Islet of Langerhans (tissue), 1 donor: ENCODE measurements at regions not wholly inside any gene's neighbourhood (a gene's known extent, or its start where the extent isn't known, plus 50 kb on each side); places are given as distances from the start of the nearest gene placed in this dataset.

ENCODE experiments used
- FAIRE-seq: peaks from one replicate; lab custom pipeline; 2011; peaks lifted over from hg19 to GRCh38; lab: Jason Lieb, UNC

DNA sequence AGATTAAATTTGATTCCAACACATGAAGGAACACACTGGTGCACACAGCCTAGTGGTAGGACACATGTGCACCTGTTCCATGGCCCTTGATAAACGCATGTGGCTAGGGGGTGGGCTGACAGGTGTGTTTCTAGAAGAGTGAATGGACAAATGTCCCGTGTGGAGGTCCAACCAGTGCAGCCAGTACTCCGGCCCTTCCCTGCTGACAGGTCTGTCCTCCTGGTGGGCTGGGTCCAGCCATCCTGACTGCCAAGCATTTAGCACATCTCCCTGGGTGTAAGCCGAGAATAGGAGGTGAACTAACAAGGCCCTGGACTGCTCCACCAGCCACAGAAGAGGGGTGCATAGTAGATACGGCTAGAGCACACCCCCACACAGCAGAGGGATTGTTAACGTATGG, 258.7 kb upstream of the RAB6C start:
- no peak for FAIRE-seq

DNA sequence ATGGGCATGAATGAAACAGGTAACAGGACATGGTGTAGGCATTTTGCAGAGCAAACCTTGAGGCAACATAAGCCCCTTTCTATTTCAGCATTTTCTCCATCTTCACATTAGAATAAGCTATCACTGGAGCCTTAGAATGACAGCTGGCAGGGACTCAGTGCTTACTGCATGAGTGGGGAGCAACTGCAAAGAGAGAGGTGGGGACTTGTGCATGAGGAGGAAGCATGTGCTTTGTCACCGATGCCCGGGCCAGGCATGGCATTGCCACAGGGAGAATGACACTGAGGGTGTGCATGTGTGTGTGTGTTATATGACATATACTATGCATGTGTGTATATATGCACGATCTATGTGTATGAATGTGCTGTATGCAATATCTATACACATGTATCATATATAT, 258.2 kb upstream of the RAB6C start:
- FAIRE-seq, result no peak

DNA sequence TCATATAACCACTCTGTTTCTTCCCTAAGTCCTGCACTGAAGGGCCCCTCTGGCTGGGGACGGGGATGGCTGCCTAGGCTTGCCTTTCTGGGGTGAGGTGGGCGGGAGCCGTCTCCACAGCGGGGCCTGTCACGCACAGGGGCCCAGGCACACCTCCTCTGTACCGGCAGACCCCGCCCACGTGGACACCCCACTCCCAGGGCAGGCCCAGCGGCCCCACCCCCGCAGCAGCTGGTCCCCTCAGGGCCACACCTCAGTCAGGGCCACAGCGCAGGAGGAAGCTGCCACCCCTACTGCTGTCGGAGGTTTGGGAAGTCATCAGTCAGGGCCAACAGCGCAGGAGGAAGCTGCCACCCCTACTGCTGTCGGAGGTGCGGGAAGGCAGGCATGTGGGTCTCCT, 257.6 kb upstream of the RAB6C start:
- FAIRE-seq, result no peak

DNA sequence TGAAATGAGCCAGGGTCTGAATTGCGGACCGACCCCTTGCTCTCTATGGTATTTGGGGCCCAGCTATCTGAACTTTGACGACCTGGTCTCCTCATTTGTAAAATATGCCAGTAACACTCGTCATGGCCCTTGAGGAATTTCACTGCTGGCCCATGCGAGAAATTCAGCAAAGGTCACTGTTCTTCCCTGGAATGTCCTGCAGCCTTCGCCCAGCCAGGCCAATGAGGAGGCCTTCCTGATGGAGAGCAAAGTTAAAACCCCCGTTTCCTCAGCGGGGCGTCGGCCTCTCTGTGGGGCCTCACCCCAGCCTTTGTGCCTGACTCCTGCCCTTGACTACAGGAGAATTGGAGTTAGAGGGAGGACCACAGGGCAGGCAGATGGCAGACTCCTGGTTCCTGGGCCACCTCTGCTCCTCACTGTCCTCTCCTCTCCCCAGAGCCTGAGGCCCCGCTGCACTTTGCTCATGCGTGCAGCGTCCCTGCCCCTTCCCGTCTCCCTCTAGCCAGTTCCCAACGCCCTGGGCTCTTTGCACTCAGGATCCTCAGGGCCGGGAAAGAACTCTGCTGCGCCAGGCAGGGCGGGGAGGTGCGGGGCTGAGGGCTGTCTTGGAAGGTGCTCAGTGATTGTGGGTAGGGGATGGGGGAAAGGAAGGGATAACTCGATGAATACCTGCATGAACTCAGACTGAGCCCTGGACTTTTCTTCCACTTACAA, 257.0 kb upstream of the RAB6C start:
- FAIRE-seq, result no peak

DNA sequence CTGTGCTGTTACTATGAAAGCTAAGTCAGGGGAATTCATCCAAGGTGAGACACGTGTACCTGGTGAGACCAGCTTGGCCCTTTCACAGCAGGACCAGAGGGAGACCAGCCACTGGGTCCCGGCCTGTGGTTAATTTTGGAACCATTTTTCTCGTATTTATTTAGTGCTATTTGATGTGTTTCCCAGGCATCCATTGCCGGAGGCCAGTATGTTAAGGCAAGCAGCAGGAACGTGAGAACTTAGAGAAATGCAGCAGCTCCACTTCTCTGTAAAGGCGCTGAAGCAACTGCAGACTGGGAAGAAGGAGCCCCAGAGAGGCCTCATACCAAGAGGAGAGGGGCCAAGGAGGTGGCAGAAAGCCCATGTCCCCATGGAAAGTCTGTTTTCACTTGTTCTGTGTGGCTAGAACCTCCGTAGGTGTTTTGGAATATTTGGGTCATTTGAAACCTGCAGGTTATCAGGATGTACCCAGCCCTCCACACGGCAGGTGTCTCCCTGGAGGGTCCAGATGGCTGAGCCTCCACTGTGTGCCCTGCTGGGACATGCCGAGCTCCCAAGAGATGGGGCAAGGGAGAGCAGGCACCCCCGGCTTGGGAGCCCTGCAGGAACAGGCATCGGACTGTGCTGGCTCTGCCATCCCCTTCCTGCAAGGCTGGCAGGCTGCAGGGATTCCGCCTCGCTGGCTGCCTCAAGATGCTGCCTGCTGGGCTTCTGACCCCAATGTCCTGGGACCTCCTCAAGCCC, 256.0 kb upstream of the RAB6C start:
- no peak for FAIRE-seq

DNA sequence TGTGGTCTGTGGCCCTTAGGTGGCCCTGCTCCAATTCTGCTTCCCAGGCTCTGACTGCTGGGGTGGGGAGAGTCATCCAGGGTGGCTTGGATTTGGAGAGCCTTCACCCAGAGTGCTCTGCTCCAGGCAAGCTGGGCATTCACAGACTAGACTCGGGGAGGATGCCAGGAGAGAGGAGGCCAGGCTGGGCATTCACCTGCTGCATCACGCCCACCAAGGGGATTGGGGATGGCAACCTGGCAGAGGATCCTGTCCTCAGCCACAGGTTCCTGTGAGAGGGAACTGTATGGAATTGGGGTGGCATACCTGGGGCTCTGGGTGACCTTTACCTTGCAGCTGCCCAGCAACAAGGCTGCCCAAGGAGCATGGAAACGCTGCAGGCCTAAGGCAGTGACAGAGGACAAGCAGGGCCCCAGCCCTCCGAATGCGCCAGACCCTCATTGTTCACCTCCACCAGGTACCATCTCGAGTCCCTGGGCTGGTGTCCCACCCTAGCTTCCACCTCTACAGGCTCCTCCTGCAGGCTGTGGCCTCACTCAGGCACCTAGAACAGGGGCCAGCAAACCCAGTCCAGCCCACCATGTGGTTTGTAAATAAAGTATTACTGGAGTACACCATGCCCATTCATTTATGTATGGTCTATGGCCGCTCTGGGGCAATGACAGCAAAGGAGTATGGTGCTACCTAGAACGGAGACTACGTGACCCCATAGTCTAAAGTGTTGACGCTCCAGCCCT, 255.3 kb upstream of the RAB6C start:
- FAIRE-seq, result no peak

DNA sequence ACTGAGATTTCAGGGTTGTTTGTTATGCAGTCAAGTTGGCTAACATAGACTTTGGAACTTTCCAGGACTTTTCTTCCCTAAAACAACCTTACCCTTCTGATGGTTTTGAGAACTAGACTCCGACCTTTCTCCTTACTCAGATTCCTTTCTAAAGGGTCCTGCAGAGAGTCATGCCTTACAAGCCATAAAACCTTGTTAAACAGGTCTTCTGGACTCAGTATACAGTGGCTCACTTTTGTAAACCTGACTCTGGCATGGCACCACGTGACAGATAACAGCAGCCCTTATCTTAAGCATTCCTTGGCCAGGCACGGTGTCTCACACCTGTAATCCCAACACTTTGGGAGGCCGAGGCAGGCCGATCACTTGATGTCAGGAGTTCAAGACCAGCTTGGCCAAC, 253.2 kb upstream of the RAB6C start:
- no peak for FAIRE-seq

DNA sequence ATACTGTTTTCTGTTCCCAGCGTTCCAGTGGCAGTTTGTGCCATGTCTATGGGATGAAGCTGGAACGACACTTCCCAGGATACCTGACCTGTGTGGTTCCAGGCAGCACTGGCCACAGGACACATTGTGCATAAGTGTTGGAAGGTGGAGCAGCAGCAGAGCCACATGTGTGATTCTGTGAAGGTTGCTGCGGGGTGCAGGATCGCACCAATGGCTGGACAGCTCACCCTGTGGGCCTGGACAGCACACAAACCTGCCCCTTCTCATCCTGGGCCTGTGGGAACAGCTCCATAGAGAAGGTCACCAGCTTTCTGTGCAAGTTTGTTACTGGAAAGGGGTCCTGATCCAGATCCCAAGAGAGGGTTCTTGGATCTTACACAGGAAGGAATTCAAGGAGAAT, 252.2 kb upstream of the RAB6C start:
- no peak for FAIRE-seq

DNA sequence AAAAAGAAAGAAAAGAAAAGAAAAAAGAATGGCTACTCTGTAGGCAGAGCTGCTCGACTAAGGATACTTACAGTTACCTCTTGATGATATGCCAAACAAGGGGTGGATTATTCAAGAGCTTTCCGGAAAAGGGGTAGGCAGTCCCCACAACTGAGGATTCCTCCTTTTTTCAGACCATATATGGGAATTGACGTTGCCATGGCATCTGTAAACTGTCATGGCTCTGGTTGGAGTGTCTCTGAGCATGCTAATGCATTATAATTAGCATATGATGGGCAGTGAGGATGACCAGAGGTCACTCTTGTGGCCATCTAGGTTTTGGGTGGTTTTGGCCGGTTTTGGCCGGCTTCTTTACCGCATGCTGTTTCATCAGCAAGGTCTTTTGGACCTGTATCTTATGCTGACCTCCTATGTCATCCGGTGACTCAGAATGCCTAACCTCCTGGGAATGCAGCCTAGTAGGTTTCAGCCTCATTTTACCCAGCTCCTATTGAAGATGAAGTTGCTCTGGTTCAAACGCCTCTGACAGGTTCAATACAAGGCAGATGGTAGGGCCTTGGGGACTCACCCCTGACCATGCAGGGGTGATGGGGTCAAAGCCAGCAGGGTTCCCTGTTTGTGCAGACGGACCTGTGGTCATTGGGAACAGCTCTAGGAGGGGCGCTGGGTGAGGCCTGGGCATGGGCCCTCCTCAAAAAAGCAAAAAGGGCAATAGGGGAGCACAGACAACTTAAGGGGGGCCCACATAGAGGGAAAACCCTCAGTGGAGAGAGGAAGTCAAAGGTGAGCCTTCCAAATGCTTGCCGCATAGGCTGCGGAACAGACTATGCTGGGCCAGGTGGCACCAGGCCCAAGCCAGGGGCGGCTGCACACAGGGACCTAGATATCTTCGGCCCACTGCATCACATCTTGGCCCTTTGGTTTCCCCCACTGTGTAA, 251.2 kb upstream of the RAB6C start:
- no peak for FAIRE-seq

DNA sequence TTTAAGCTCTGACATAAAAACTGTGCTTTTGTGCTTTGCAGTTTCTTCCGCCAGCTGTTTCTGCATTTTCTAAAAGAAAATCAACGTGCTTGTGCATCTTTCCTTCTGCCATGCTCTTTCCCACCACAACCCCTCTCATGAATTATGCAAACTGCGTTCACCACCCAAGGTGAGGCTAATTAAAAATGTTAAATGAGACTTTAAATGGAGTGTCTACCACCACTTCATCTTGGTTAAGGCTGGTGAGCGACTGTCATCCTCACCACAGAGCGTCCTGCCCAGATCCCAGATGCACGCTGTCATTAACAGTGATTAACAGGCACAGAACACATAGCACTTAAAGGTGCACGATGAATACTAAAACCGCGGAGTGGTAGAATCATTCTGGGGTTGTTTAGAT, 250.5 kb upstream of the RAB6C start:
- FAIRE-seq, result no peak

DNA sequence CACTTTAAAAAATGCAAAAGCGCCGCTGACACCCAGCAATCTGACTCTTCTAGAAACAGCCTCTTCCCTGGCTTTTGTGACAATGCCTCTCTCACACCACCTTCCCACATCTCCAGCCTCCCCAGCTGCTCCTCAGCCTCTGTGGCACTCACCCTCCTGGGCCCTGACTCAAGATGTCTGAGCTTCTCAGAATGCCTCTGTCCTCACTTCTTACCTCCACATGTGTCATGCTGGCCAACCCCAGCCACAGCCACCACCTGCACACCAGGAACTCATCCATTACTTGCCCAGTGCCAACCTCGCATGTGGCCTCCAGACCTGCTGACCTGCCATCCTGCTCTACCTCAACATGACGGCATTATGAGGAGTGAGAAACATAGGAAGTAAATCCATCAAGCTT, 249.8 kb upstream of the RAB6C start:
- FAIRE-seq, result no peak

DNA sequence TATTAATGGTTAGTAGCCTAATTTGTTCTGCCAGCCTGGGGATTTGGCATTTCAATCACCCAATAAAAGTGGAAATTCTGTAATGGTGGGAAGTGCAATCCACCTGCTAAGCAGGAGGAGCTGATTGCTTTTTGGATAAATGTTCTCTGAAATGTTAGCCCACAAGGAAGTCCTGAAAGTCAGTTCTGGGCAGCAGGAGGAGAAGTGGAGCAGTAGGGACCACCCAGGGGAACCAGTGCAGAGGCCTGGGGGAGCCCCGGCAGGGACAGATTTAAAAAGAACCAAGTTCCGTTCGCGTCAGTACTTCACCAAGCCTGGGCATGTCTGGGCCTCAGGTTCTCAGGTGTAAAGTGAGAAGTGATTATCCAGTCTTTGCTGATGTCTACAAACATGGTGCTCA, 248.5 kb upstream of the RAB6C start:
- FAIRE-seq, result no peak

DNA sequence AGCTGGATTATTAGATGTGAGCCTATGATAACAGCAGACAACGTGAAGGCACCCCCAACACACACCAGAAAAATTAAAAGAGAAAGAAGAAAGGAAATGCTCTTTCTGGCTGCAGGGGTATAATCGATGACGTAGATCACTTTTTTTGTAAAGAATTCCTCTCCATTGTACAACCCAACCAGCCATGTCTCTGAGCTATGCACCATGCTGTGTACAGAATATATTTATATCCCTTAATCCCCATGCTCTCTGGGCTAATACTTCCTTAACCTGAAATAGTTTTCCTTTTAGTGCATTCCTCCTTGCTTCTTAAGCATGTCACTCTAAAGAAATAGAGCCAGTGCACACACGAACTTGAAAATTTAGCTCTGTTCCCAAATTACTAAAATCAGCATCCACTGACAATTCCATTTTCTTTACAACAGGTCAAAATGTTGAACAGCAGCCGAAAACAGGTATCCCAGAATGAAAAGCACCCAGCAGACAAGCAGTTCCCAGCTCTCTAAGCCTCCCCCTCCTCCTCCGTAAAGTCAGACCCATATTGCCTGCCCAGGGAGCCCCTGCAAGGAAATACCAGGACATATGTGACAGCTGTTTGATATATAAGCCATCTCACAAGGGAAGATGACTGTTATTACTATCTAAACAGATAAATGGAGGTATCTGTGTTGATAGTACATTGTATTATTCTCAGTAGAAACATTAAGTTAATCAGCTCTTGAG, 247.4 kb upstream of the RAB6C start:
- no peak for FAIRE-seq

DNA sequence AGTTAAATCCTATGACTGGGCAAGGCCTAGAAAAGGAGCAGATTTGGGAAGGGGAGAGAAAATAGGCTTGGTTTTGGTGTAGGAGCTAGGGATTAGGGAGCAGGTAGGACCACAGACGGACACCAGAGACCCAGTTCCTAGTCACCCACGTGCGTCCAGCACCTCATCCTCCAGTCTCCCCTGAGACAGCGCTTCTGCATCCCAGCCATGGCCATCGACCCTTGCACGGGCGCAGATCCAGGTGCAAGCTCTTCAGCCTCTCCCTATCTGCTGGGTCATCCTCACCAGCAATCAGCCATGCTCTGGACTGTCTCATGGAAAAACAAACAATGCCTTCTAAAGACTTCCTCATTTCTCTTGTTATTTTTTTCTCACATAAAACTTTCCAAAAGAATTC, 246.8 kb upstream of the RAB6C start:
- no peak for FAIRE-seq

DNA sequence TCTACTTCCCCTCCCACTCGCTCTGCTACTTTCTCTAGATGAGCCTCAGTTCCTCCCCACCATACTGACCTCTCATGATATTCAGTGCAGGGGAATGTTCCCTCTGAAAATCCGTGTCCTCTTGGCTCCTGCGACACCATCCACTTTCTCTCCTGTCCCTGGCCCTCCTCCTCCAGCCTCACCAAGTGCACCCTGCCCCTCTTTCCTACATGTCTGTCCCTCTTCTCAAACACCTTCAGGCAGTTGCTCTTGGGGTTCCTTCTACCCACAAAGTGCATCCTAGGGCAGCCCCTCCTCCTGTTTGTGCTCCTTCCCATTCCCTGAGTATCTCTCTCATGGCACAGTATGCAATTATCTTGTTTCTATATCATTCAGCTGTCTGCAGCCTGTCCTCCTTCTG, 246.4 kb upstream of the RAB6C start:
- FAIRE-seq, result no peak

DNA sequence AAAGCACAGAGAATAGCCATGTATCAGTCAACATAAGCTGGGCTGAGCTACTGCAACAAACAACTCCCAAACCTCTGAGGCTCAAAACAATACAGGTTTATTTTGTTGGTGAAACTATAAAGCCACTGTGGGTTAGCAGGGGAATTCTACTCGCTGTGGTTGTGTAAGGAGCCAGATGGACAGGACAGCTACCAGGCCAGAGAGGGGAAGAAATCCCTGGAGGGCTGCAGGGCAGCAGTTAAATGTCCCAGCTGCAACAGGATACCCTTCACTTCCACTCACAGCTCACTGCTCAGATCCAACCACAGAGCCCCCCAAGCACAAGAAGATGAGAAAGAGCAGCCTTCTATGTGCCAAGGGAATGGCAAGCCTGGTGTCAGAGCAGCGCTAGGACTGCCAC, 245.9 kb upstream of the RAB6C start:
- FAIRE-seq, result no peak

DNA sequence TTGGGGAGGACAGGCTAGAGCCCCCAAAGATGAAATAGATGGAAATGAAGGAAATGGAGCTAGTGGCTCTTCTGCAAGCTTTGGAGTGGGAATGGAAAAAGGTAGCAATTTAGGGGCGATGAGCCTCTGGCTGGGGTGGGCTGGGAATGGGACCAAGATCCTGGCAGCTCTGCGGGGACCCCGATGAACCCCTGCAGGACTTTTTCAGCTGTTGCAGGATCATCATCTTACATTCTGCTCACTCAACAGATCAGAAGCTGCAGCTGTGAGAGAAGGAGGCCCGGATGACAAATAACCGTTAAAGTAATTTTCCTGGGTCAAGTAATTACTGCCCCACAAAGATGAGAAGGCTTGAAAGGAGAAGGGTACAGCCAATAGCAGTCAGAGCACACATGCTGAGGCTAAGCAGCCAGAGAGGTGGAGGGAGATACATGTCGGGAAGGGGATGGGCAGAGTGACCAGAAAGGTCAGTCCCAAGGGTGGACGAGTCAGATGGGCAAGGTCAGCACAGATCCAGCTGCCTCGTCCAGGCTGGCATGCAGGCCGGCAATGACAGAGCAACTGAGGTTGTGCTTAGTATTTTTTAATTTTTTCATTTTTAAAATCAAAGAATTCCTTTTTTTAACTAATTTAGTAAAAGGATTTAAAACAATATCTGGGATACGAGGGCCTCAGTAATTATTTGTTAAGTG, 245.0 kb upstream of the RAB6C start:
- no peak for FAIRE-seq

DNA sequence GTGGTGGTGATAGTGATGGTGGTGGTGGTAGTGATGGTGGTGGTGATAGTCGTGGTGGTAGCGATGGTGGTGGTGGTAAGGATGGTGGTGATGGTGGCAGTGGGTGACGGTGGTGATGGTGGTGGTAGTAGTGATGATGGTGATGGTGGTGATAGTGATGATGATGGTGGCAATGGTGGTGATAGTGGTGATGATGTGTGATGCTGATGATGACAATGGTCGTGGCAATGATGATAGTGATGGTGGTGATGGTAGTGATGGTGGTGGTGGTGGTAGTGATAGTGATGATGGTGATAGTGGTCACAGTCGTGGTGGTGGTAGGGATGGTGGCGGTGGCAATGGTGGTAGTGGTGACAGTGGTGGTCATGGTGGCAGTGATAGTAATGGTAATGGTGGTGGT, 243.9 kb upstream of the RAB6C start:
- no peak for FAIRE-seq

DNA sequence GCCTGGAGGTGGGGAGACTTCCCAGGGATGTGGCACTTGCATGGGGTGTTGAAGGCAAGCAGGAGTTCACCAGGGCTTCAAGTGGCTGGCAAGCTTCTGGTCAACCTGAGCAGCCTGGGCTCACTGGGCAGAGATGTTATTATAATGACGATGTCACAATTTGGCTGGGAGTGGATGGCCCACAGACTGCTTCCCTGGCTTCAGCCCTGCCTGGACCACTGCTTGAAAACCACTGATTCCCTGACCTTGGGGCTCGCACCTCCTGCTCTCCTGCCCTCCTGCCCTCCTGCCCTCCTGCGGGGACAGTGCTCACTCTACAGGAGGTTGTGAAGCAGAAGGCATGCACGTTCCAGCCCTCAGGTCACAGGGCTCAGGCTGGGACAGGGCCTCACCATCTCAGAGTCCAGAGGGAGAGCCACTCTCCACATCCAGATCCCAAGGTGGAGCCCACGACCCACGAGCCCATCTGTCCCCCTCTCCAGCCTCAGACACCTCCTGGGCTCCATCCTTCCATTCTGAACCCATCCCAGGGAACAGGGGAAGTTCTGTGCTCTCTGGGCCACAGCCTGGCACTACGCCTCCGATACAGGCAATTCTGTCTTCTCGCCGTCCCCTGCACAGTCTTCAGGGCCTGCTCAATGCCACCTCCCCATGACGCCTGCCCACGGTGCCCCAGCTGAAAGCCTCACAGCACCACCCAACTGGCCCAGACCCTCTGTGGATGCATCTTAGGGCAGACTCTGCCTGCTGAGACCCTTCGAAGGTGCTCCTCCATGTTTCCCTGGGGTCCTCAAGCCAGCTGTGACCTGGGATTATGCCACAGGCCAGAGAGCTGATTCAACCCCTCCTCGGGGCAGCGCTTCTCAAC, 241.6 kb upstream of the RAB6C start:
- FAIRE-seq, result no peak

DNA sequence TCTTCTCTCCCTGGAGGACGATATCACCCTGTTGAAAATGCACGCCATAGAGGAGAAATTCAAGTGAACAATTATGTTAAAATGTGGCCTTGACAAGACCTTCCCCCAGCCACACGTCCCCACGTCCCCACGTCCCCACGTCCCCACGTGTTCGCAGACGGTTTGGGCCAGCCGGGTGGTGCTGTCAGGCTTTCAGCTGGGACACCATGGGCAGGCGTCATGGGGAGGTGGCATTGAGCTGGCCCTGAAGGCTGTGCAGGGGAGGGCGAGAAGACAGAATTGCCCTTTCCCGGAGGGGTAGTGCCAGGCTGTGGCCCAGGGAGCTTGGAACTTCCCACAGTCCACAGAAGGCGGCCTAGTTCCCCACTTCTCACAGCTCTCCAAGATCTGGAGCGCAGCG, 240.7 kb upstream of the RAB6C start:
- FAIRE-seq, result no peak
